ENCODE measurements at regions not wholly inside any gene's neighbourhood (a gene's known extent, or its start where the extent isn't known, plus 50 kb on each side); places are given as distances from the start of the nearest gene placed in this dataset.

- H2BK12ac ChIP-seq (ENCODE audit: low read depth, low read length): no peak overlapping the region
- H3K79me1 ChIP-seq (ENCODE audit: low read depth, low read length): no peaks in the 10 kb centered on the region
- H3K4me3 ChIP-seq (ENCODE audit: extremely low read depth in 1 of 4, insufficient read depth in 2 of 4, low read depth in 3 of 4, low read length in 4 of 4): no peak overlapping the region
- no peak overlapping the region for H2BK5ac ChIP-seq (ENCODE audit: low read depth, low read length)
- no peak overlapping the region for H3K18ac ChIP-seq (ENCODE audit: extremely low read depth, low read length)
- H3K27ac ChIP-seq (ENCODE audit: low read depth, low read length): no peak overlapping the region
- H2BK120ac ChIP-seq (replicated peaks; ENCODE audit: low read depth, low read length): no peak overlapping the region
- H3K23me2 ChIP-seq (ENCODE audit: low read depth, low read length): no peaks in the 10 kb centered on the region
- no peak overlapping the region for H2AK5ac ChIP-seq (ENCODE audit: low read depth, low read length)
- H2BK15ac ChIP-seq (ENCODE audit: low read length): no peak overlapping the region
- CTCF ChIA-PET (ENCODE audit: partially characterized antibody): interaction anchor here (2.2 kb wide), 1 partner anchor 14 kb away, joined by 5 read pairs; no protein-coding TSS in a partner anchor
- H3K79me2 ChIP-seq (ENCODE audit: control insufficient read depth in 1 of 2, insufficient read depth in 2 of 2, low read length in 2 of 2): no peaks in the 10 kb centered on the region
- H3K9ac ChIP-seq (replicated peaks in 1 of 4; ENCODE audit: extremely low read depth in 1 of 4, low read depth in 3 of 4, low read length in 3 of 4): no peak overlapping the region
- H3K23ac ChIP-seq (ENCODE audit: insufficient read length): no peak overlapping the region
- H3K9me3 ChIP-seq (ENCODE audit: insufficient read depth in 2 of 2, low read depth in 1 of 2, low read length in 1 of 2): no peaks in the 10 kb centered on the region
- H2AFZ ChIP-seq (ENCODE audit: low read length): no peak overlapping the region
- no peak overlapping the region for H2BK20ac ChIP-seq (ENCODE audit: low read length)
- FAIRE-seq (no peak), DNase-seq (ENCODE audit: low read depth in 1 of 2, low spot score in 2 of 2) (no peak)
- no peak overlapping the region for H3K4ac ChIP-seq (replicated peaks; ENCODE audit: insufficient read length, low read depth, low read length)
- no peak overlapping the region for H4K5ac ChIP-seq (ENCODE audit: insufficient read length, low read depth, low read length)
- H3K36me3 ChIP-seq (ENCODE audit: control insufficient read depth in 2 of 4, insufficient read depth in 4 of 4, low read length in 3 of 4): no peaks in the 10 kb centered on the region
- H3K27me3 ChIP-seq (replicated peaks in 1 of 4; ENCODE audit: control insufficient read depth in 3 of 4, extremely low read depth in 1 of 4, insufficient read depth in 3 of 4, low read length in 3 of 4): no peaks in the 10 kb centered on the region; a peak in 1 of 7 replicates
- H4K20me1 ChIP-seq (replicated peaks in 1 of 2; ENCODE audit: control insufficient read depth in 1 of 2, insufficient read depth in 2 of 2, low read length in 2 of 2): no peaks in the 10 kb centered on the region
- H3K4me1 ChIP-seq (replicated peaks in 1 of 4; ENCODE audit: control insufficient read depth in 3 of 4, insufficient read depth in 4 of 4, low read length in 3 of 4): peaks cover 0 to 3% (median 1%) of the 10 kb centered on the region in 4 experiments; a peak in 1 of 7 replicates
- H3K14ac ChIP-seq (ENCODE audit: insufficient read length): no peak overlapping the region
- H3K4me2 ChIP-seq (ENCODE audit: insufficient read depth in 1 of 2, low read depth in 2 of 2, low read length in 2 of 2): no peak overlapping the region
- no peak overlapping the region for H4K91ac ChIP-seq (replicated peaks; ENCODE audit: insufficient read length, low read length)
- no peak for TF ChIP-seq JUN (IDR thresholded peaks at IDR 0.05; ENCODE audit: low read depth, low read length)
- no peak for TF ChIP-seq MAX (IDR thresholded peaks at IDR 0.05)
- POLR2A ChIA-PET (ENCODE audit: partially characterized antibody): no interaction called here
- H3K56ac ChIP-seq (replicated peaks; ENCODE audit: insufficient read length, low read depth, low read length): no peak overlapping the region
- no peak overlapping the region for H4K8ac ChIP-seq (ENCODE audit: extremely low read depth, insufficient read depth, low read length)
Observed at GRCh38 chr18:40233931-40234616, 1721.0 kb upstream of the PIK3C3 start.

Data from H1 (cell line).